Epithelial cell of esophagus (primary cell): ENCODE measurements at regions not wholly inside any gene's neighbourhood (a gene's known extent, or its start where the extent isn't known, plus 50 kb on each side); places are given as distances from the start of the nearest gene placed in this dataset.
A peak's percentile ranks its signal among the peaks of the same experiment; 100 is the strongest.

Source experiments
- DNase-seq: peaks from one replicate; pipeline ENCODE4 v3.0.0; 2010; ENCODE audit warnings: low read depth
- H3K4me3 ChIP-seq: 2 replicates; pipeline ENCODE4 v1.5.1; 2011; ENCODE audit warnings: mild to moderate bottlenecking, low read length, control low read depth
- TF ChIP-seq, protein P1 (sequence below): IDR thresholded peaks from 2 replicates; pipeline ENCODE4 v1.5.1; 2011; ENCODE audit warnings: low read depth, mild to moderate bottlenecking, low read length, control low read depth, inconsistent platforms; ENCODE audit not compliant: insufficient read depth; ENCODE audit errors: missing control alignments

DNA sequence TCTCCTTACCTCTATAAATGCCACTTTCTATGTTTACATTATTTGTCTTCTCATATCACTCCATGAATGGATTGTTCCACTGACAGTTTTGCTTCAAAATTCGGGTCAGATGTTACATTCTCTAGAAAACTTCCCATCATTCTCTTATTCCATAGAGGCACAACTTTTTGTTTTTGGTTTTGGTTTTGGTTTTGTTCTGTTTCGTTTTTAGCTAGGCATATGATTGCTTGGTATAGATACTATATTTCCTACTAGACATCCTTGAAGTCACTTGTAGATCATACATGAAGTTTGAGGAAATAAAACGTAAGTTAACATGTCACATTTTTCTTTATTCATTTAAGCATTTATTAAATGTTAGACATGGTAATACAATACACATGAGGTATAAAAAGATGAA lies 961.0 kb downstream of the PCDH18 start:
- no peak for DNase-seq
- no peak overlapping the region for H3K4me3 ChIP-seq
- TF ChIP-seq, protein P1, sequence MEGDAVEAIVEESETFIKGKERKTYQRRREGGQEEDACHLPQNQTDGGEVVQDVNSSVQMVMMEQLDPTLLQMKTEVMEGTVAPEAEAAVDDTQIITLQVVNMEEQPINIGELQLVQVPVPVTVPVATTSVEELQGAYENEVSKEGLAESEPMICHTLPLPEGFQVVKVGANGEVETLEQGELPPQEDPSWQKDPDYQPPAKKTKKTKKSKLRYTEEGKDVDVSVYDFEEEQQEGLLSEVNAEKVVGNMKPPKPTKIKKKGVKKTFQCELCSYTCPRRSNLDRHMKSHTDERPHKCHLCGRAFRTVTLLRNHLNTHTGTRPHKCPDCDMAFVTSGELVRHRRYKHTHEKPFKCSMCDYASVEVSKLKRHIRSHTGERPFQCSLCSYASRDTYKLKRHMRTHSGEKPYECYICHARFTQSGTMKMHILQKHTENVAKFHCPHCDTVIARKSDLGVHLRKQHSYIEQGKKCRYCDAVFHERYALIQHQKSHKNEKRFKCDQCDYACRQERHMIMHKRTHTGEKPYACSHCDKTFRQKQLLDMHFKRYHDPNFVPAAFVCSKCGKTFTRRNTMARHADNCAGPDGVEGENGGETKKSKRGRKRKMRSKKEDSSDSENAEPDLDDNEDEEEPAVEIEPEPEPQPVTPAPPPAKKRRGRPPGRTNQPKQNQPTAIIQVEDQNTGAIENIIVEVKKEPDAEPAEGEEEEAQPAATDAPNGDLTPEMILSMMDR, result no peak

DNA sequence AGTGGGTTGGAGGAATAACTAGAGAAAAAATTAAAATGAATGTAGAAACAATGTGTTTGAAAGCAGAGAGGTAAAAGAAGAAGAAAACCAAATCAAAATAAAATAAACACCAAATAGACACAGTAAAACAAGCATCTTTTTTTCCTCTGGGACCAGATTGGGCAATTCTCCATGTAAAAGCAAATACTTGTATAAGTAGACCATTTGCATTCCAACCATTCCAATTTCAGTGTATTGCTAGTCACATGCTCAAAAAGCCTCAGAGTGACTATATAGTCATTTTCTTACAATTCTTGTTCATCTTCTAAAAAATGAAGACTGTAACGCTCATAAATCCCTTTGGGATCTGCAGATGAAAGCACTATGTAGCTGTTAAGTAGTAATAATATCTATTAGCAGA lies 969.5 kb downstream of the PCDH18 start:
- TF ChIP-seq, protein P1, result no peak
- DNase-seq, result peak; percentile 14
- no peak overlapping the region for H3K4me3 ChIP-seq

DNA sequence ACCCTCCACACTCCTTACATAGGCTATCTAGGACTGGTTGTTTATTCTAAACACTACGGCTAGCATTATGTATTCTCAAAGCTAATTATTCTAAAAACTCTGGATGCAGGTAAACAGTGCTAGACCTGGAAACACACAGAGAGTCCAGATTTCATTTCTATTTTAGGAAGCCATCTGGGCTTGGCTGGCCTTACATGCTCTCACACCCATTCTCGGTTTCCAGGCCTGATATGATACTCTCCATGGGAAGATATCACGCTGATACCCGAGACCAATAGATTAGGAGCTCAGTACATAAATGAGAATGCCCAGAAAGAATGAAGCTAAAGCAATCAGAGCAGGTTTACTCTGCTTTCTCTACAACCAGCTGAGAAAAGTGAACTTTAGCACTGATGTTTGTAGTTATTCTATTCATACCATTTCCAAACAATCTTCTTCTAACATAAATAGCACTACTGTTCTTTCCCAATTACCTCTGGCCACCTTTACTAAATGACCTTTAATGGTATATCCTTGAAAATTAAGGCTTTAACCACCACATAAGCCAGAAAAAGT lies 973.3 kb downstream of the PCDH18 start:
- TF ChIP-seq, protein P1, result no peak
- H3K4me3 ChIP-seq, result no peak overlapping the region
- DNase-seq, result no peak

DNA sequence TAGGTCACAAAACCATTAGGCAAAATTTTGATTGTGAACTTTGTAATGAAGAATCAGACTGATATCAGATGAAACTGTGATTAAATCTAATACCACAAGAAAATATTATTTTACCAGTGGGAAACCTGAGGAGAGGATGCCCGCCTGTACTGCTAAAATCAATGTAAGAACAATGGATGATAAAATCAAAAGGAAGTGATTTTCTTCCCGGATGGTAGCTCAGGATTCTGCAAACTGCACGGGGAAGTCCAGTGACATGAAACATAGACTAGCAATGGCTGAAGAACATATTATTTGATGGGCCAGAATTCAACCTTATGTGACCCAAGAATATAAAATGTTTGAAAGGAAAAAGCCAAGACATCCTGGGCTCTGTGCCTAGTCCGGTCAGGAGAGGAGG lies 974.9 kb downstream of the PCDH18 start:
- TF ChIP-seq, protein P1, result no peak
- H3K4me3 ChIP-seq, result no peak overlapping the region
- DNase-seq, result no peak

DNA sequence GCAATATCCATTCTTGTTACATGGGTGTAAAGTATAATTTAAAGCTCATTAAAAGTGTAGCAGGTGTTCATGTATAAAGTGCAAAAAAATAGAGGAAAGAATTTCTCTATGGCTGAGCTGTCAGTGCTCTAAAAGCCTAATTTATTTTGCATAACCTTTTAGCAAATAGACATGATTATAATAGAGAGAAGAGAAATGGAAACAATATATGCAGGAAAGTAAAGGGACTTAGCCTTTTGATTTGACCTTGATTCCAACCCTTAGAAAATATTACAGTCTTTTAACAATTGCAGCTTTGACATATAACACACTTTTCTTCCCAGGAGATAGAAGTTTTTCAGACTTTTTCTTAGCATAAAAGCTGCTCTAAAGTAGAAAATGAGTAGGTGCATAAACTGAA lies 978.3 kb downstream of the PCDH18 start:
- H3K4me3 ChIP-seq, result no peak overlapping the region
- DNase-seq, result no peak
- TF ChIP-seq, protein P1, result no peak

DNA sequence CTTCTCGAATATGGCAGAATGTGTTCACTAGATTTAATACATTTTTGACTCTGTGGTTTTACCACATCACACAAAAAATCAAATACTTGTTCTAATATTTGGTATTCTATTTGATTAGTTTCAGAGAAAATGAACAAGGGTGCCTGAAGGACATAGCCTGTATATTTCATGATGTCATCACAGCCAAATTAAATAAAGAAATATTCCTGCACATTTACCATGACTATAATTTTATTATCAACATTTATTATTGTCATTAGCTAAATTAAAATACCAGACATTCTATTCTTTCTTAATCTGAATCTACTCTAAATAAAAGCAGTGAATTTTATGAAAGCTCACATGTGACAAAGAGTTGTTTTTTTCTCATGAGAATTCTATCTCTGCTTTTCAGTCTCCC lies 980.5 kb downstream of the PCDH18 start:
- TF ChIP-seq, protein P1, result no peak

DNA sequence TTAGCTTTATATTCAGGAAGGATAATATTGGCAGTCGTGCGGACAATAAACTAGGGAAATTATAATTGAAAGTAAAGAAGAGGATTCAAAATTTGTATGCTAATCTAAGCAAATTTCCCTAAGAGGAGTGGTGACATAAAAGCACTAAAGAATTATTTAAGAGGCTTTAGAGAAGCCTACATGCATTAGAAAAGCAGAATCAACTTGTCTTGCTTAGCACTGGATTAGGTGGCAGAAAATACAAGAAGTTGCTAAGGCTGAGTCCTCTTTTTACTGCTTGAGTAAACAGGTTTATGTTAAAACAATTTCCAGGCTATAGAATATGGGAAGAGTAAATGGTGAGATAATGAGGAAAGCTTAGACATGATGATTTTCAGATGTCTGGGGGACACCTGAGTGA lies 991.5 kb downstream of the PCDH18 start:
- DNase-seq, result no peak
- TF ChIP-seq, protein P1, result no peak
- H3K4me3 ChIP-seq, result no peak overlapping the region

More for the DNA sequence above, 980.5 kb downstream of the PCDH18 start:
- no peak for DNase-seq
- no peak overlapping the region for H3K4me3 ChIP-seq
